ENCODE measurements at regions not wholly inside any gene's neighbourhood (a gene's known extent, or its start where the extent isn't known, plus 50 kb on each side); places are given as distances from the start of the nearest gene placed in this dataset.

GRCh38 chr20:23211164-23211563, 125.0 kb upstream of the CD93 start:
- CTCF ChIA-PET: no interaction called here
- no peak overlapping the region for H4K5ac ChIP-seq (ENCODE audit: low read depth, low read length)
- H4K20me1 ChIP-seq (ENCODE audit: insufficient read depth, low read length): no peaks in the 10 kb centered on the region
- intact Hi-C loops (cut with micrococcal nuclease): no loop called here
- no peaks in the 10 kb centered on the region for H3K4me1 ChIP-seq (ENCODE audit: control insufficient read depth, insufficient read depth, low read length)
- BruUV-seq (replicated peaks): no TSS peak
- H4K8ac ChIP-seq (ENCODE audit: low read depth in 2 of 2, low read length in 2 of 2): no peak overlapping the region
- no peak overlapping the region for H3K23ac ChIP-seq (ENCODE audit: low read depth, low read length)
- peaks cover 38% of the 10 kb centered on the region for H3K27me3 ChIP-seq (ENCODE audit: control insufficient read depth, insufficient read depth, low read length)
- TF ChIP-seq MXI1 (IDR thresholded peaks at IDR 0.05; ENCODE audit: borderline replicate concordance, low read depth, low read length) (no peak), MAZ (IDR thresholded peaks at IDR 0.05; ENCODE audit: borderline replicate concordance, low read depth, low read length) (no peak), RAD21 (IDR thresholded peaks at IDR 0.05; ENCODE audit: low read length) (no peak), RFX5 (IDR thresholded peaks at IDR 0.05; ENCODE audit: low read depth, low read length) (no peak), BHLHE40 (IDR thresholded peaks at IDR 0.05; ENCODE audit: low read depth, low read length) (no peak), SMC3 (IDR thresholded peaks at IDR 0.05; ENCODE audit: low read depth, low read length) (no peak), NFE2L2 (IDR thresholded peaks at IDR 0.05; ENCODE audit: low read depth, low read length) (no peak)
- TF ChIP-seq, protein P1, sequence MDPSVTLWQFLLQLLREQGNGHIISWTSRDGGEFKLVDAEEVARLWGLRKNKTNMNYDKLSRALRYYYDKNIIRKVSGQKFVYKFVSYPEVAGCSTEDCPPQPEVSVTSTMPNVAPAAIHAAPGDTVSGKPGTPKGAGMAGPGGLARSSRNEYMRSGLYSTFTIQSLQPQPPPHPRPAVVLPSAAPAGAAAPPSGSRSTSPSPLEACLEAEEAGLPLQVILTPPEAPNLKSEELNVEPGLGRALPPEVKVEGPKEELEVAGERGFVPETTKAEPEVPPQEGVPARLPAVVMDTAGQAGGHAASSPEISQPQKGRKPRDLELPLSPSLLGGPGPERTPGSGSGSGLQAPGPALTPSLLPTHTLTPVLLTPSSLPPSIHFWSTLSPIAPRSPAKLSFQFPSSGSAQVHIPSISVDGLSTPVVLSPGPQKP (IDR thresholded peaks at IDR 0.05; ENCODE audit: borderline replicate concordance, low read depth, low read length): no peak
- no peak overlapping the region for H4K91ac ChIP-seq (ENCODE audit: insufficient read depth, low read depth, low read length)
- no peaks in the 10 kb centered on the region for H3K36me3 ChIP-seq (ENCODE audit: control insufficient read depth, insufficient read depth, low read length)
- no peak overlapping the region for H3K18ac ChIP-seq (ENCODE audit: low read depth, low read length)
- H3K4me2 ChIP-seq (ENCODE audit: low read depth, low read length): no peak overlapping the region
- H2BK20ac ChIP-seq (ENCODE audit: low read depth, low read length): no peak overlapping the region
- no peaks in the 10 kb centered on the region for H3K9me1 ChIP-seq (ENCODE audit: insufficient read depth, low read length)
- no CpG with 5 or more reads among the region's 3 CpGs for WGBS, 2 experiments (ENCODE audit: extremely low coverage in 2 of 2, insufficient read length in 1 of 2)
- no peak overlapping the region for H2AK5ac ChIP-seq (ENCODE audit: low read depth, low read length)
- no peak overlapping the region for H3K4me3 ChIP-seq (ENCODE audit: insufficient read depth, low read depth, low read length)
- H2BK120ac ChIP-seq (ENCODE audit: low read depth, low read length): no peak overlapping the region
- no peaks in the 10 kb centered on the region for H3K9me3 ChIP-seq (ENCODE audit: control insufficient read depth, insufficient read depth, low read length)
- H3K27ac ChIP-seq (ENCODE audit: insufficient read depth, low read length): no peak overlapping the region
- H2AK9ac ChIP-seq (replicated peaks; ENCODE audit: low read depth, low read length, poor library complexity): no peak overlapping the region
- H2BK5ac ChIP-seq (ENCODE audit: low read depth, low read length, poor library complexity, severe bottlenecking): no peak overlapping the region
- H3K14ac ChIP-seq (replicated peaks; ENCODE audit: low read depth, low read length): no peak overlapping the region
- dilution Hi-C loops (cut with HindIII; ENCODE audit: low sequenced_read_pairs, unreplicated experiment): no loop called here
- POLR2A ChIA-PET (ENCODE audit: unreplicated experiment): no interaction called here
- no peak overlapping the region for H2BK15ac ChIP-seq (ENCODE audit: low read depth, low read length)
- ATAC-seq (ENCODE audit: low read depth) (no peak), DNase-seq (no peak)
- in situ Hi-C loops (cut with MboI; ENCODE audit: low sequenced_read_pairs): no loop called here
- H2AFZ ChIP-seq (replicated peaks; ENCODE audit: low read length, poor library complexity): no peak overlapping the region
- H3K4ac ChIP-seq (ENCODE audit: low read depth, low read length): no peak overlapping the region
- H3K56ac ChIP-seq (ENCODE audit: extremely low read depth, insufficient read depth, low read length): no peak overlapping the region
- no peaks in the 10 kb centered on the region for H3K79me1 ChIP-seq (ENCODE audit: low read depth in 1 of 2, low read length in 2 of 2)
- H3K9ac ChIP-seq (ENCODE audit: low read depth, low read length): no peak overlapping the region
